Testis (tissue), 2 donors: ENCODE measurements at regions not wholly inside any gene's neighbourhood (a gene's known extent, or its start where the extent isn't known, plus 50 kb on each side); places are given as distances from the start of the nearest gene placed in this dataset.

Experiments used
- DNase-seq: peaks from one replicate; pipeline ENCODE4 v3.0.0-alpha.2; 2019
- H3K27ac ChIP-seq, 2 donors: fragments of 200-600 bp; sonication (generic); one replicate each; pipeline ENCODE4 v1.5.1; 2019
- H3K27me3 ChIP-seq: fragments of 200-600 bp; sonication (generic); one replicate; pipeline ENCODE4 v1.5.1; 2019
- H3K36me3 ChIP-seq: fragments of 200-600 bp; sonication (generic); one replicate; pipeline ENCODE4 v1.5.1; 2017; ENCODE audit warnings: low read depth; ENCODE audit errors: missing control alignments
- H3K4me1 ChIP-seq: fragments of 200-600 bp; sonication (generic); one replicate; pipeline ENCODE4 v1.5.1; 2019
- H3K4me3 ChIP-seq, 2 donors: fragments of 200-600 bp; sonication (generic); one replicate each; pipeline ENCODE4 v1.5.1; 2017 to 2019
- H3K9me3 ChIP-seq: fragments of 200-600 bp; sonication (generic); one replicate; pipeline ENCODE4 v1.5.1; 2017
- POLR2A ChIP-seq: fragments of 450-650 bp; IDR thresholded peaks from one replicate; pipeline ENCODE4 v1.6.1; 2017; ENCODE audit warnings: antibody characterized with exemption, mild to moderate bottlenecking, moderate library complexity
- WGBS, 2 donors: methylation state at CpG; one replicate each; pipeline ENCODE4 v1.1.5; 2018; 5-methylcytosine and 5-hydroxymethylcytosine counted together
- intact Hi-C: fragments of 100-400 bp; cut with DNase I; formaldehyde crosslinking; loops from one replicate; pipeline ENCODE4 v1.15.1; 2023; ENCODE audit warnings: low total_unique reads
- TF ChIP-seq, protein P1 (sequence below), 3 experiments: fragments of 450-650 bp in 2 of 3; fragments of 200-600 bp in 1 of 3; sonication (generic) in 1 of 3; IDR thresholded peaks; one replicate each; pipeline ENCODE4 v1.5.1; 2016 to 2019; ENCODE audit warnings: antibody characterized with exemption in 3 of 3, mild to moderate bottlenecking in 2 of 3, moderate library complexity in 1 of 3

DNA sequence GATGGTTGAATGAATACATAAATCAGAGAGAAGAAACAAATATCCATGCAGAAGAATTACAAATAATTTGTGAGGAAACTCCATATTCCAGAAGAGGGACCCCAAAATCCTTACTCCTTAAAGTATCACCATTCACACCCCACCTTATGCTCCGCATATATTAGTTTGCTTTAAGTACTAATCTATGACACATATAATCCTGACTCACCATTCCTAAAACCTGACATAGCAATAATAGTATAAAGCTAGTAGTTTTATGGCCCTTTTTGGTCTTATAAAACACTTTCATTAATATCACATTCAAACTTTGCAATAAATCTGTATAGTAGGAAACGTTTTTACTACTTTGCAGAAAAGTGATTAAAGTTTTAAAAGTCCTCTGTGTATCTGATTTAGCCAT lies 719.0 kb upstream of the SLC39A10 start:
- no peaks in the 10 kb centered on the region for H3K4me1 ChIP-seq
- no peak overlapping the region for H3K27ac ChIP-seq
- TF ChIP-seq POLR2A = no peak
- TF ChIP-seq, protein P1, sequence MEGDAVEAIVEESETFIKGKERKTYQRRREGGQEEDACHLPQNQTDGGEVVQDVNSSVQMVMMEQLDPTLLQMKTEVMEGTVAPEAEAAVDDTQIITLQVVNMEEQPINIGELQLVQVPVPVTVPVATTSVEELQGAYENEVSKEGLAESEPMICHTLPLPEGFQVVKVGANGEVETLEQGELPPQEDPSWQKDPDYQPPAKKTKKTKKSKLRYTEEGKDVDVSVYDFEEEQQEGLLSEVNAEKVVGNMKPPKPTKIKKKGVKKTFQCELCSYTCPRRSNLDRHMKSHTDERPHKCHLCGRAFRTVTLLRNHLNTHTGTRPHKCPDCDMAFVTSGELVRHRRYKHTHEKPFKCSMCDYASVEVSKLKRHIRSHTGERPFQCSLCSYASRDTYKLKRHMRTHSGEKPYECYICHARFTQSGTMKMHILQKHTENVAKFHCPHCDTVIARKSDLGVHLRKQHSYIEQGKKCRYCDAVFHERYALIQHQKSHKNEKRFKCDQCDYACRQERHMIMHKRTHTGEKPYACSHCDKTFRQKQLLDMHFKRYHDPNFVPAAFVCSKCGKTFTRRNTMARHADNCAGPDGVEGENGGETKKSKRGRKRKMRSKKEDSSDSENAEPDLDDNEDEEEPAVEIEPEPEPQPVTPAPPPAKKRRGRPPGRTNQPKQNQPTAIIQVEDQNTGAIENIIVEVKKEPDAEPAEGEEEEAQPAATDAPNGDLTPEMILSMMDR (IDR thresholded peaks at IDR 0.05) = no peak
- no peaks in the 10 kb centered on the region for H3K9me3 ChIP-seq
- 69 to 81% methylated on average over 2 of the region's 2 CpGs for WGBS, 2 donors
- H3K36me3 ChIP-seq = no peaks in the 10 kb centered on the region
- DNase-seq = no peak
- H3K27me3 ChIP-seq = no peaks in the 10 kb centered on the region
- intact Hi-C loops = no loop called here
- no peak overlapping the region for H3K4me3 ChIP-seq

DNA sequence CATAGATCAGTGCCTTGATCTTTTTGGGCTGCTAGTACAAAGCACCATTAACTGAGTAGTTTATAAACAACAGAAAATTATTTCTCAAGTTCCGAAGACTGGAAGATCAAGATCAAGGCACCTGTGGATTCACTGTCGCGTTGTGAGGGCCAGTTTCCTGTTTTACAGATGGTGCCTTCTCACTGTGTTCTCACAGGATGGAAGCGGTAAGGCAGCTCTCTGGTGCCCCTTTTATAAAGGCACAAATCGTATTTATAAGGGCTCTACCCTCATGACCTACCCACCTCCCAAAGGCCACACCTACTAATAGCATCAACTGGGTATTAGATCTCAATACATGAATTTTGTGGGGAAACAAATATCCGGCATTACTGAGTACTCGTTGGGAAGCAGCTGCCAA lies 729.5 kb upstream of the SLC39A10 start:
- WGBS, 2 donors = 75 to 78% methylated on average over 7 of the region's 7 CpGs
- Histone ChIP-seq H3K9me3 (no peaks in the 10 kb centered on the region), H3K36me3 (no peaks in the 10 kb centered on the region), H3K27me3 (no peaks in the 10 kb centered on the region), H3K4me3 (no peak overlapping the region), H3K27ac (no peak overlapping the region), H3K4me1 (no peaks in the 10 kb centered on the region)
- TF ChIP-seq, protein P1 (IDR thresholded peaks at IDR 0.05) = no peak
- TF ChIP-seq POLR2A = no peak
- no peak for DNase-seq
- intact Hi-C loops = no loop called here

DNA sequence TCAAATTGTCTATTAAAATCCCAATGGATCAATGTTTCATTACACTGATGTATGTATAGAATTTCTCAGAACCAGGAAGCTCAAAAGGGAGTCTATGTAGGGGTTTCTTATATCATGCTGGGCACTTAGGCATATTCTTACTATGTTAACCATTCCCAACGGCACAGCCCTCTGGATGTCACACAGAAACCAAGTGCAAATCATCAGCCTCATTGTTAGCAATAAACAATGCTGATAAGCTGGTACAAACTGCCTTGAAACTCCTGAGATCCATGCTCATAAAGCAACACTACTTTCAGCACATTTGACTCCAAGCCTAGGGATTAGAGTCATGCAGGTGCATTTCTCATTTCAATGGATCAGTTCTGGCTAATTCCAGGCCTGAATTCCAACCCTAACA lies 730.2 kb upstream of the SLC39A10 start:
- intact Hi-C loops = no loop called here
- no peaks in the 10 kb centered on the region for H3K9me3 ChIP-seq
- H3K4me3 ChIP-seq = no peak overlapping the region
- no peak for DNase-seq
- H3K36me3 ChIP-seq = no peaks in the 10 kb centered on the region
- H3K4me1 ChIP-seq = no peaks in the 10 kb centered on the region
- no peaks in the 10 kb centered on the region for H3K27me3 ChIP-seq
- TF ChIP-seq POLR2A = no peak
- TF ChIP-seq, protein P1 (IDR thresholded peaks at IDR 0.05) = no peak
- H3K27ac ChIP-seq = no peak overlapping the region
- 62 to 68% methylated on average over 1 of the region's 1 CpG for WGBS, 2 donors

DNA sequence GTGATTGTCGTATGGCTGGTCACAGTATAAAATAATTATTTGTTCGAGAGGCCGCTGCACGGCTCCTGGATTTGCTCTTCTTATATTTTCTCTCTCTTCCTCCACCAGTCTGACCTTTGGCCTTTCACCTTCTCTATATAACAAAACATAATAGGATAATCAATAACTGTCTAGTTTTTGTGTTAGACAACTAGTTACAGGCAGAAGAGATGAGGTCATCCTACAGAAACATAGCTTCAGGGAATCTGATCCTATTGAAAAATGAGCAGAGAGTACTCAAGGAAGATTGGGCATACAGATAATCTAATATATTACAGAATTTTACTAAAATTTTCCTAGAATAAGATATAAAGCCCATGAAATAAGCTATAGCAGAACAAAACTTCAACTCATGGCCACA lies 731.3 kb upstream of the SLC39A10 start:
- Histone ChIP-seq H3K36me3 (no peaks in the 10 kb centered on the region), H3K27ac (no peak overlapping the region), H3K27me3 (no peaks in the 10 kb centered on the region), H3K4me1 (no peaks in the 10 kb centered on the region), H3K9me3 (no peaks in the 10 kb centered on the region), H3K4me3 (no peak overlapping the region)
- WGBS, 2 donors = 87 to 88% methylated on average over 4 of the region's 4 CpGs
- DNase-seq = no peak
- intact Hi-C loops = no loop called here
- no peak for TF ChIP-seq POLR2A

DNA sequence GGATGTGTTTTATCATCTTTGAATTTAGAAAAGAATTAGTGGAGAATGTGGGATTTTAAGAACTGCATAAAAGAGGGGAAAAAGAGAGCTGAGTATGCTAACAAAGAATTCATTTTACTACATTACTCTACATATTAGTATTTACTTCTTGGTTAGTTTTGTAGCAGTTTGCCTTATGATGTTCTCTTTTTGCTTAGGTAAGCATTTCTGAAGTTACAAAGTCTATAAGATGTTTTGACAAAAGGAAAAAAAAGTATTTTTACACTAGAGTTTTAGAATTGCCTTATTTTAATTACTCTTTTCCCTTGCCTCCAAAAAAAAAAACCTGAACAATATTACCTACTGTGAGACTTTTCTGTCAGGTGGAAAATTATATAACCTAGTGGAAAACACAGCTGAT lies 739.5 kb upstream of the SLC39A10 start:
- intact Hi-C loops = no loop called here
- H3K9me3 ChIP-seq = no peaks in the 10 kb centered on the region
- no peak overlapping the region for H3K4me3 ChIP-seq
- H3K27ac ChIP-seq = no peak overlapping the region
- DNase-seq = no peak
- H3K4me1 ChIP-seq = no peaks in the 10 kb centered on the region
- no peaks in the 10 kb centered on the region for H3K27me3 ChIP-seq
- no peak for TF ChIP-seq POLR2A
- TF ChIP-seq, protein P1 (IDR thresholded peaks at IDR 0.05) = no peak
- no peaks in the 10 kb centered on the region for H3K36me3 ChIP-seq
